ENCODE measurements at regions not wholly inside any gene's neighbourhood (a gene's known extent, or its start where the extent isn't known, plus 50 kb on each side); places are given as distances from the start of the nearest gene placed in this dataset.
"Not testable (repeated sequence)": the region's sequence is repeated elsewhere in the genome, so short reads cannot be mapped to it uniquely, and the experiment has no call there.

DNA sequence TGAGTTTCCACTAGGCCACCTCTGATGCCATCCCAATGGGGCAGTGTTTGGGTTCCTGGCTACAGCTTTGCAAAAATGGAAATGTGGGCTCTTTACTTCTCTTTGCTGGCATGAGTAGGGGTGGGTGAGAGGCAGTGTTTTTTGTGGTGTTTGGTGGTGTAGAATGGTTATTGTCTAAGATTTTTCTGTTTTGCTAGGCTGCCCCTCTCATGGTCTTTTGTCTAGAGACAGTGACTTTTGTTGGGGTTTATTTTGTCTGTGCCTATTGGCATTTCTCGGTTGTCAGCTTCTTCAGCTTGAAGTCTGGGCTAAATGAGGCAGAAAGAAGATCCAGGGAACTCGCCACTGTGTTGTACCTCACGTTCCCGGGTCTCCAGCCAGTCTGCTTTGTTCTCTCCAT is 112.1 kb downstream of the CENPF start:
- no peak for DNase-seq (ENCODE audit: low spot score)

DNA sequence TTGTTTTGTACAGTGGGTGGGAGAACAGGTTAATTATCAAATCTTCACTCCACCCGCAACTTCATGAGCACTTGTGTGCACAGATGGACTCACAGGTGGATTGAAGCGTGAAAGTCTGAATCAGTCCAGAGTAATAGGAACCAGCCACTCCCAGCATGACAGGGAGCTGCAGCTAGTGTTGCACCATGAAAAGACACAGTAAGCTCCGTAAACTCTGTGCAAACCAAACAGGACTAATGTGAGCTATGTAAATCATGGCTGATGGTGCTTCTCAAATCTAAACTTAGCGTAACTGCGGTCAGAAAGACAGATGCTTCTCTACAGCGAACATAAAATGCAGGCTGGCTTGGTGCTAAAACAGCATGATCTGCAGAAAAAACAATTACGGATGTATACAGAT is 114.4 kb downstream of the CENPF start:
- DNase-seq (ENCODE audit: low spot score) = no peak

DNA sequence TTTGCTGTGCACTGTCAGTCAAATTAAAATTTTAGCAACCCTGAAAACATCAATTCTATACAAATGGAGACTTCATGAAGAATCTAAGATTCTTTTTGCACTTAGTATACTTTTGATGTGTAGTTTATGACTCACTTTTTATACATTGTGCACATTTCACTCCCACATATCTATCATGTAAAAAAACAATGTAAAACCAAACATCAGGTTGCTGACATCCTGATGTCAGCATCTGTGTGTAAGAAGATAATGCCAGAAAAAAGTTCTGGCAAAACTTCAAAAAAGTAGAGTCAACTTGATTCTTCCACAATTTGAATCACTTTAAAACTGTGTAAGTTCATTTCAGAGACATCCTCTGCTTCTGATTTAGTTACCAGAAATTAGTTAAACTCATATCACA is 115.7 kb downstream of the CENPF start:
- DNase-seq (ENCODE audit: low spot score) = no peak

DNA sequence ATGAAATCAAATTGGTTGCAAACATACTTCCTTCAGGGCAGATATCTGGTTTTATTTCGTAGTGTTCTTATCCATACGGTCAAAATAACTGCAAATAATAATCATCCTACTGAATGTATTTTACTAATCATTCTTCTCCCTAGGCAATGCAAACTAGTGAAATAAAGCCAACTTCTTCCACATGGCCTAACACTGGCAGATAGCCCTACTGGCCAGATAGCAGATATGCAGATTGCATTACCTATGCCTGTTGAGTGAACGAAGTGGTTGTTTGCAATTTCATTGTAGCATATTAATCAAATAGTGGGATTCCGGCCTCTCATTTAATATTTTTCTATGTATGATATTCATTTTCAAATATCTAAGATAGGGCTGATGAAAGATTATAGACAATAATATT is 116.2 kb downstream of the CENPF start:
- no peak for DNase-seq (ENCODE audit: low spot score)

DNA sequence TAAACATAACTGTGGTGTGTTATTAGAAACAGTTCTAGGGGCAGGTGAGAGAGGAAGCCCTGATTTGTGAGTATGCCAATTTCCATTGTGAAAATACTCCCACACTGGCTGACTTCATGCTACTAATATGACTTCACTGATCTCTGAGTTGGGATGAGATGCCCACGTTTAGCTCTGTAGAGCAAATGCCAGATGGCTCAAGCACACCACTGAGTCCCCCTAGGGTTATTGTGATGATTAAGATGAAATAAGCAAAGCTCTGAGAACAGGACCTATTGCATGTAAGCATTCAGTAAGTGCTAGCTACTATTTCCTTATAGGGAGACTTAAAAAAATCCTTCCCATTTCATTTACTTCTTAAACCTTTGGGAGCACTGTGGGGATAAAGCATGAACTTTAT is 117.6 kb downstream of the CENPF start:
- DNase-seq (ENCODE audit: low spot score) = no peak

DNA sequence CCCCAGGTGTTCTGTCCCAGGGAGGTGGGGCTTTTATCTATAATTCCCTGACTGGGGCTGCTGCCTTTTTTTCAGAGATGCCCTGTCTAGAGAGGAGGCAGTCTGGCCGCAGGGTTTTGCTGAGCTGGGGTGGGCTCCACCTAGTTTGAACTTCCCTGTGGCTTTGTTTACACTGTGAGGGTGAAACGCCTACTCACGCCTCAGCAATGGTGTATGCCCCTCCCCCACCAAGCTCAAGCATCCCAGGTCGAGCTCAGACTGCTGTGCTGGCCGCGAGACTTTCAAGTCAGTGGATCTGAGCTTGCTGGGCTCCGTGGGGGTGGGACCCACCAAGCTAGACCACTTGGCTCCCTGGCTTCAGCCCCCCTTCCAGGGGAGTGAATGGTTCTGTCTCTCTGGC is 124.3 kb downstream of the CENPF start:
- DNase-seq (ENCODE audit: low spot score) = no peak

DNA sequence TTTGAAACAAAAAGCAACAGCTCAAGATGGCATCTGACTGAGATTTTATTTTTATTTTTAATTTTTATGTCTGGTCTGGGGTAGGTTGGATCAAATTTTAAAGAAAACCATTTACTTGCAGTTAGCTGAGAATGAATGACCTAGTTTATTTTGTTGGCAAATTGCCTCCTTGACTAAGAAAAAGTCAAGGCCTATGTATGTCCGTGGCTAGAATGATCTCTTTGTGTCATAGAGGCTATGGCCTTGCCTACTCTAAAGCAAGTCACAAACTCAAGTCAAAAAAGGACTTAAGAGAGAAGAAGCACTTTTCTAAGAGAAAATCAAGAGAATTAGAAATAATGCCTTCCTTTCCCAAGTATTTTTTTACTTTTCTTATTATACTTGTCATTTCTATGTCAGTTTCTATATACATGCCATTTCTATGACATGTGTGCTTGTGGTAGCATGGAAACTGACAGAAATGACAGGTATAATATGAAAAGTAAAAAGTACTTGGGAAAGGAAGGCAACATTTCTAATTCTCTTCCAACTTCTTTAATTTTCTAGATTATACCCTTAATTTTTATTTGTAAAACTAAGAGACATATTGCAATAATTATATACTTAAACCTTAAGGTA is 136.7 kb downstream of the CENPF start:
- DNase-seq (ENCODE audit: low spot score) = no peak

DNA sequence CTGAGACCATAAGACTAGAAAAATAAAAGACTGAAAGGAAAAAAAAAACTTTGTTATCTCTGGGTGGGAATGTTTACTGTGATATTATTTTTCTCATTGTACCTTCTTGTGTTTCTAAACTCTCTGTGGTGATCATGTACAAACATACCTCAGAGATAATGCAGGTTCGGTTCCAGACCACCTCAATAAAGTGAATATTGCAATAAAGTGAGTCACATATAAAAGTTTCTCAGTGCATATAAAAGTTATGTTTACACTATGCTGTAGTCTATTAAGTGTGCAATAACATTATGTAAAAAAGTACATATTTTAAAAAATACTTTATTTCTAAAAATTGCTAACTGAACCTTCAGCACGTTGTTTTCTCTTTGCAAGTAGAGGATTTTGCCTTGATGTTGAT is 137.5 kb downstream of the CENPF start:
- DNase-seq (ENCODE audit: low spot score) = no peak

DNA sequence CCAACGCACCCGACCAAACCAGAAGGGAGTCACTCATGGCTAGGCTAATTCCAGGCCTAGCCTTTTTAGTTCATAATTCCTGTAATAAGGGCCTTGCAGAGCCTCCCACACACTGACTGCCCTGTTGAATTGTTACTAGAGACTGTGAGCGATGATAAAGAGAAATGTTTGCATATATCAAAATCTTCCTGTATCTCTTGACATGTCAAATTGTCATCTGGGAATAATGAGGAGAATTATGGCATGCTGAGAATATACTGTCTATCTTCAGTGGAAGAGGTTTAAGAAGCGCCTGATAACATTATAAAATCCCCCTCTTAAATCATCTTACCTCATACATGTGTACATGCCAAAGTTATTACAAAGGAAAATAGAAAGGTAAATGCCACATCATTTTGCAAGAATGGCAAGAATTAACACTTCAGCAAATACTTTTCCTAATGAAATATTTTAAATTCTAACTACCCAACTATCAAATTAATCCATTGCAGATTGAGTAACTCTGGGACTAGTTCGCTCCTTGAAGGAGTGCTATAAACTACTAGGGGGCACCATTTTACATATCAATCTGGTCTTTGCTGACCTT is 144.1 kb downstream of the CENPF start:
- DNase-seq (ENCODE audit: low spot score) = no peak

DNA sequence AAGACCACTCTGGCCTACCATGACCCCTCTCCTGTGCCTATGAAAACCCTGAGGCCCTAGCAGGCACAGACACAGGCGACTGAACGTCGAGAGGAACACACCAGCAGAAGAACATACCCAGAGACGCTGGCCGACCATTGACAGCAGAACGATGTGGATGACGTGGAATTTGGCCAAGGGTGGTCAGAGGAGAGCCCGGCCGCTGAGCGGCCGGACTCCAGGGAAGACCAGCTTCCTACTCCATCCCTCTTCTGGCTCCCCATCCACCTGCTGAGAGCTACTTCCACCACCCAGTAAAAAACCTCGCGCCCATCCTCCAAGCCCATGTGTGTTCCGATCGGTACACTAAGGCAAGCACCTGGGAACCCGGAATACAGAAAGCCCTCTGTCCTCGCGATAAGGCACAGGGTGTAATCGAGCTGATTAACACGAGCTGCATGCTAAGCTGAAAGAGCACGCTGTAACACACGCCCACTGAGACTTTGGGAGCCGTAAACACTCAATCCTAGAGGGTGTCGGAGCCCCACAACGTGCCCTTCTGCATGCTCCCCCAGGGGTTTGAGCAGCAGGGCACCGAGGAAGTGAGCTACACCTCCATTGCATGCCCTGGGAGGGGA is 150.3 kb downstream of the CENPF start:
- DNase-seq (ENCODE audit: low spot score) = no peak

DNA sequence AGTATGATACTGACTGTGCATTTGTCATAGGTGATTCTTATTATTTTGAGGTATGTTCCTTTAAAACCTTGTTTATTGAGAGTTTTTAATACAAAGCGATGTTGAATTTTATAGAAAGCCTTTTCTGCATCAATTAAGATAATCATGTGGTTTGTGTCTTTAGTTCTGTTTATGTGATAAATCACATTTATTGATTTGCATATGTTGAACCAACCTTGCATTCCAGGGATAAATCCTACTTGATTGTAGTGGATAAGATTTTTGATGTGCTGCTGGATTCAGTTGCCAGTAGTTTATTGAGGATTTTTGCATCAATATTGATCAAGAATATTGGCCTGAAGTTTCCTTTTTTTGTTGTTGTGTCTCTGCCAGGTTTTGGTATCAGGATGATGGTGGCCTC is 158.0 kb downstream of the CENPF start:
- no peak for DNase-seq (ENCODE audit: low spot score)

DNA sequence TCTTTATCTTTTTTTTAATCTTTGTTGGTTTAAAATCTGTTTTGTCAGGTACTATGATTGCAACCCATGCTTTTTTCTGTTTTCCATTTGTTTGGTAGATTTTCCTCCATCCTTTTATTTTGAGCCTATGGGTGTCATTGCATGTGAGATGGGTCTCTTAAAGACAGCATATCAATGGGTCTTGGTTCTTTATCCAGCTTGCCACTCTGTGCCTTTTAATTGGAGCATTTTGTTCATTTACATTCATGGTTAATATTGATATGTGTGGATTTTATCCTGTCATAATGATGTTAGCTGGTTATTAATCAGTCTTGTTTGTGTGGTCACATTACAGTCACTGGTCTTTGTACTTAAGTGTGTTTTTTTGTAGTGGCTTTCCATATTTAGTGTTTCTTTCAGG is 159.9 kb downstream of the CENPF start:
- DNase-seq (ENCODE audit: low spot score) = no peak

DNA sequence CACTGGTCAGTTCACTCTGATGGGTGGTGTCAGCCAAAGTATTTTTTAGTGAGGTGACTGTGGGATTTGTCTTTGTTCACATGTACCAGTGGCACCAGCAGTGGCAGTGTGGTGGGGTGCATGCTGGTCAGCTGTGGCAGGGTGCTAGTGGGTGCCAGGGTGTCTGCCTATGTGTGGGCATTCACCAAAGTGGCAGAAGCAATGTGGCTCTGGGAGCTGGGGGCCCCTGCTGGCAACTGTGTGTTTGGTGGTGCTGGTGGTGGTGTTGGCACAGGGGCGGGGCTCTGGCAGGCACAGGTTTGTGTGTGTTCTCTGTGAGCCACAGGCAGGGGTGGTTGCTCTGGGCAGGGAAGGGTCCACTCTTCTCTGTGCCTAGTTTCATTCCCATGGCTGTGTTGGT is 161.5 kb downstream of the CENPF start:
- no peak for DNase-seq (ENCODE audit: low spot score)

DNA sequence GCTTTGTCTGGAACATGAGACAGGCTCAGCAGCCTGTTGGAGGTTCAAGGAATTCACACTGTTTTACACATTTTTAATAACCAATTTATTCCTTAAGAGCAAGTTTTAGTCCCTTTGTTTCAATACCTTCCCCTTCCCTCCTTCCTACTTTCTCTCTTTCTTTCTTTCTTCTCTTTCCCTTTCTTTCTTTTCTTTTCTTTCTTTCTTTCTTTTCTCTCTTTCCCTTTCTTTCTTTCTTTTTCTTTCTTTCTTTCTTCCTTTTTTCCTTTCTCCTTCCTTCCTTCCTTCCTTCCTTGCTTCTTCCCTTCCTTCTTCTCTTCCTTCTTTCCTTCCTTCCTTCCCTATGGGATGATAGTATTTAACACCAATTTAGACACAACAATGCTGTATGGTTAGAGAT is 164.2 kb downstream of the CENPF start:
- no peak for DNase-seq (ENCODE audit: low spot score)

DNA sequence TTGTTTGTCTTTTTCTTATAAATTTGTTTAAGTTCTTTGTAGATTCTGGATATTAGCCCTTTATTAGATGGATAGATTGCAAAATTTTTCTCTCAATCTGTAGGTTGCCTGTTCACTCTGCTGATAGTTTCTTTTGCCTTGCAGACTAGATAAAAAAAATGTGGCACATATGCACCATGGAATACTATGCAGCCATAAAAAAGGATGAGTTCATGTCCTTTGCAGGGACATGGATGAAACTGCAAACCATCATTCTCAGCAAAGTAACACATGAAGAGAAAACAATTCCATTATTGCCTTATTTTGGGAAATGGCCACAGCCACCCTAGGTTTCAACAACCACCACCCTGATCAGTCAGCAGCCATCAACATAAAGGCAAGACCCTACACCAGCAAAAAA is 166.7 kb downstream of the CENPF start:
- DNase-seq (ENCODE audit: low spot score) = not testable (repeated sequence)

DNA sequence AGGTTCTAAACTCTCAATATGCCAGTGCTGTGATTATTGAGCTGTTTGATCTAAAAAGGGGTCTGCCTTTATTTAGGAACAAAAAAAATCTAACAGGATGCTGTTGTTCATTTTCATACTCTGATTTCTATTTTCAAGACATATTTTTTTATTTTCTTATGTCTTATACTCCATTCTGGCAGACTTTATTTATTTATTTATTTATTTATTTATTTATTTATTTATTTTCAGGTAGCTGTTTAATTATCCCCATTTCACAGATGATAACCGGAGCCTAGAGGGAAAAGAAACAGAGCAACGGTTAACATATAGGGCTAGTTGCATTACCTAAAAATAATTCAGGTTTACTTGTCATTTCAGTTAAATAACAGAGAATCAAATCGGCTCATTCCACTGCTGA is 174.4 kb downstream of the CENPF start:
- DNase-seq (ENCODE audit: low spot score) = no peak

DNA sequence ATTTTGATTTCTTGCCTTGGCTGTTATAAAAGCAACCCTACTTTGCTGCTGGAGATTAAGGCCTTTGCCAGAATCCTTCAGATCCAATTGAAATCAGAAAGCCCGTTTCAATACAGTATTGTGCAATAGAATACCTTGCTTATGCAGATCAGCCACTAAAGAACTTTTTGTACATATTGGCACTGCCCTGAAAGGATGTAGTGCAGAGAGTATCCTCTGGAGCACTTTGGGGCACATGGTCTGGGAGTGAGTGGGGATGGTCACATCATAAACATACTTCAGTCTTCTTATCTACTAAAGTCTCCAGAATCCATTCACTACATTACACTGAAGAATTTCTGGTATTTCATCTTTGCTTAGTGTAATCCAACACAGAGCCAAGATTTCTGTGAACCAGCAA is 189.0 kb downstream of the CENPF start:
- DNase-seq (ENCODE audit: low spot score) = no peak

DNA sequence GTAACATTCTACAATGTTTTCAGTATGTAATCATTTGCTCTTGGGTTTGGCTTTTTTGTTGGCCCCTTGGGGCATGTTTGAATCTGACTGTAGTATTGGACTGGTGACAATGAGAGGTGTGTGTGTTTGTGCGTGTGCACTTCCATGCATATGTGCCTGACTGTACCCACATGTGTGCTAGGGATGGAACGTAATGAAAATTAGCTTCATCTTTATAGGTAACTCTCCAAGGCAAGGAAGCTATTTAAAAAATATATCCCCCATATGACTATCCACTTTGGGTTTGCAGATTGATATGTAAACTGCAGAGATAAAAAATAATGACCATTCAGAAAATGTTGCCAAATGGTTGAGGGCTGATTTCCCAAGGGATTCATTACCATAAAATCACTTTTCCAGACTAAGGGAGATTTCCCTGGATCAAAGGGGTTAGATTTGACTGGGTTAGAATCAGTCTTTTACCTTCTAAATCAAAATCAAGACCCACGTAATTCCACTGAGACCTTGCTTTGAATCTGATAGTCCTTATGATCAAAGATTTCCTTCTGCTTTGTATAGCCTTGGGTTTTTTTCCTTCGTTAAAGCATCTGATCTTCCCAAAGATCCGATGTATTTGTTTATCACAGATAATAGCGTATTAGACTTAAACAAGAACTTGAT is 189.7 kb downstream of the CENPF start:
- no peak for DNase-seq (ENCODE audit: low spot score)

DNA sequence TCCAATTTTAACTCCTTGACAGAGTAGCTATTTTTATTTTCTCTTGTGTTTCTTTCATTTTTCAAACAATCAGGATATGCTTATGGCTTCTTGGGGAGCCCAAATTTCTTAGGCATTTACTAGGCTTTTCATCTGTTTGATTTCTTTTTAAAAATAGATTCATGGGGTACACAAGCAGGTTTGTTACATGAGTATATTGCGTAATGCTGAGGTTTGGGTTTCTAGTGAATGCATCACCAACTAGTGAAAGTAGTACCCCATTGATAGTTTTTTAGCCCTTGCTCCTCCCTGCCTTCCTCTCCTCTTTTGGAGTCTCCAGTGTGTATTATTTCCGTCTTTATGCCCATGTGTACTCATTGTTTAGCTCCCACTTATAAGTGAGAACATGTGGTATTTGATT is 190.7 kb downstream of the CENPF start:
- DNase-seq (ENCODE audit: low spot score) = no peak

DNA sequence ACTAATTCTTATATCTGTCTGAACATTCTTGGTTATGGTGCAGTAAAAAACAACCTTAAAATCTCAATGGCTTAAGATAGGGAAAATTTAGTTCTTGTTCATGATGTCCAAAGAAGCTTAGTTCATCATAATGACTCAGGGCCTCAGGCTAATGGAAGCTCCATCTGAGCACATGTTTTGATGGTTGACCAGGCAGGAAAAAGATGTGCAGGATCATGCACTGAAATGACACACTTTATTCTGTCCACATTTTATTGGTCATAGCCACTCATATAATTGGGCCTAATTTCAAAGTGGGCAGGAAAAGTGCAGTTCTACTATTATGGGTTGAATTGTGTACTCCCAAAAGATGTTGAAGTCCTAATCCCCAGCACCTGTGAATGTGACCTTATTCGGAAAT is 198.2 kb downstream of the CENPF start:
- no peak for DNase-seq (ENCODE audit: low spot score)

DNA sequence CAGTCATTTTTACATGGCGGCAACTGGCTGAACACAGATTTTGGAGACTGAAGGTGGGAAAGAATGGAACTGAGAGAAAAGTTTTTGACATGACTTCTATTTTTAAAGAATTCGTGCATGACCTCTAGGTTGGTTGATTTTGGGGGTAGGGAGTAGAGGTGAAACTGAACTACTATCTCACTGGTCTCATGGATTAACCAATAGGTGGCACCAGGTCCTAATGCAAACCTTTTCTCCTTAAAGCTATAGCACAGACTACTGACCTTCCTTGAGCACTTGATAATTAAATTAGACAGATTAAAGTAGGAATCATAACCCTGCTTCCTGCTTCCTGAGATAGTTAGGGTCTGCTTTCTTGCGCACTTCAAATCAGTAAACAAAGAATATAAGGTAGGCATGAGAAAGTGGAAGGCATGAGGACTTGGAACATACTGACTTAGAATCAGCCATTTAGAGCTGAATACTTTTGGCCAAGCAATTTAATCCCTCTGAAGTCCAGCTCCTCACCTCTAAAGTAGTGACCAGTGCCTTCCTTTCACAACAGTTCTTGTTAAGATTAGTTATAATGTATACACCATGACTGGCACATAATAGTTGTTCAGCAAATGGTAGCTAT is 206.0 kb downstream of the CENPF start:
- no peak for DNase-seq (ENCODE audit: low spot score)

DNA sequence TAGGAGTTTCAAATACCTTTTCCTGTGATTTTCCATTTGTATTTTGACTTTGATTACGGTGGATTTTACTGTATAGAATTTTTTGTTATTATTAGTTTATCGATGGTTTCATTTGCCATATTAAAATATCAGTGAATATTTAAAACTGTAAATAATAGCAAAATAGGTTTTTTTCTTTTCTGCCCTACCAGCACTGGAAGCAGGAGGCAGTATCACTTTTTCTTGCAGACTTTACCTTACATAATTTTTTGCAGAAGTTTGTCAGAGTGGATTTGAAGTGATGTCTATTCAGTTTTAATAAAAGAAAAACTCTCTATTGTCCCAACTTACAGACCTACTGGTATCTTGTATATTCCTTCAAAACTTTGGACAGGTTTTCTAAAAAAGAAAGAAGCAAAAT is 213.6 kb downstream of the CENPF start:
- no peak for DNase-seq (ENCODE audit: low spot score)
